GM19395 (cell line): ENCODE measurements at regions not wholly inside any gene's neighbourhood (a gene's known extent, or its start where the extent isn't known, plus 50 kb on each side); places are given as distances from the start of the nearest gene placed in this dataset.

ENCODE experiments used
- ATAC-seq: cut with Tn5 transposase; IDR thresholded peaks from one replicate; pipeline ENCODE4 v1.9.1; 2021; ENCODE audit warnings: mild to moderate bottlenecking, moderate library complexity; ENCODE audit not compliant: unreplicated experiment

DNA sequence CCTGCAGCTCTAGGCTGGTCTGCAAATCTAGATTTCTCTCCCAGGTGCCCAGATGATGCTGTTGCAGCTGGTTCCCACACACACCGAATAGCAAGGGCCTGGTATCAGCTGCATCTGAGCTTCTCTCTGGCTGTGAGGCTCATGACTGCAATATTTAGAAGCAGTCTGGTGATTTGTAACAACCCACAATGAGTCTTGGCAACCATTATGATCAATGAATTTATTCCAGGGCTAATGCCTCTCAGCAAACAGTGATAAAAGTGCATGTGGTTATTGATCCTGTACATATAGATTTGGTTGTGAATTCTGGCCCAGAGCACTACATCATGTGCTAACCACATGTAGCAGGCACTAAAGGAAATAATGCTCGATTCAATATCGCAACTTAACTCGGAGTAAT lies 114.3 kb downstream of the ASCL4 start:
- ATAC-seq, result no peak

DNA sequence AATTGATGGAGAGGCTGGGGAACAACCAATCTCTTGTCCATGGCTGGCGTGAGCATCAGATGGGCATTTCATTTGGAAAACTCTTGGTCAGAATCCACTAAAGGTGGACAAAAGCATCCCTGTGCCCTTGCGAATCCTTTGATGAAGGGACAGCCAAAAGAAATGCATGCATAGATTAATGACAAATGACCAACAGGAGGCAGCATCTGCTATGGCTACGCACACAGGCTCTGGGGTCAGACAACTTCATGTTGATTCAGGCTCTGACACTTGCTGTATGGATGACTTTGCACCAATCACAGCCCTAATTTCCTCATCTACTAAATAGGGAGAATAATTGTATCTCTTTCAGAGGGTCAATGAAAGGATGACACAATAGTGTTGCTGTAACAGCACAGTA lies 117.5 kb downstream of the ASCL4 start:
- no peak for ATAC-seq

DNA sequence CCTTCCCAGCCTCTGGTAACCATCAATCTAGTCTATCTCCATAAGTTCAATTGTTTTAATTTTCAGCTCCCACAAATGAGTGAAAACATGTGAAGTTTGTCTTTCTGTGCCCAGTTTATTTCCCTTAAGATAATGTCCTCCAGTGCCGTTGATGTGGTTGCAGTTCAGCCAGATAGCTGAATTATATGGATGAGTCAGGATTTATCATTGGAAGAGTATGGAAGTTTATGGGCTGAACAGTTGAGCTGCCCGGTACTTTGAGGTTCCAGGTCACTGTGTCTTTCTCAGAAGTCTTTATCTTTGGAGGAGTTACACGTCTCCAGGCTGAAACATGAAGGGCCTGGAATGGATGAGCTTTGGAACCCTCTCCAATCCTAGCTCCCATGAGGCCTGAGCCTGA lies 120.1 kb downstream of the ASCL4 start:
- ATAC-seq, result no peak

DNA sequence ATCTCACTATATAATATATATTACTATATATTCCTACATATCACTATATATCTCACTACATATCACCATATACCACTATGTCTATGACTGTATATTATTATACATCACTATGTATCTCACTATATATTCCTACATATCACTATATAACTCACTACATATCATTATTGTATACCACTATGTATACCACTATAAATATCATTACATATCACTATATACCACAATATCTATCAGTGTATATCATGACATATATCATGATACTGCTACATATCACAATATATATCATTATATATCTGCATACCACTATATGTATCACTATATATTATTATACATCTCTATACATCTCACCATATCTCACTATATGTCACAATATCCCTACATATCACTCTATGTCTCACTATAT lies 121.5 kb downstream of the ASCL4 start:
- ATAC-seq, result no peak

DNA sequence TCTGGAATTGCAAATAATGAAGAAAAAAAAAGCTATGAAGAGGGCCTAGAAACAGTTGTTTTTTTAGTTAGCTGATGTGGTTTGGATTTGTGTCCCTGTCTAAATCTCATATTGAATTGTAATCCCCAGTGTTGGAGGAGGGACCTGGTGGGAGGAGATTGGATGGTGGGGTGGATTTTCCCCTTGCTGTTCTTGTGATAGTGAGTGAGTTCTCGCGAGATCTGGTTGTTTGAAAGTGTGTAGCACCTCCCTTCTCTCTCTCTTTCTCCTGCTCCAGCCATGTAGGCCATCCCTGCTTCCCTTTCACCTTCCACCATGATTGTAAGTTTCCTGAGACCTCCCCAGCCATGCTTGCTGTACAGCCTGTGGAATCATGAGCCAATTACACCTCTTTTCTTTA lies 126.1 kb downstream of the ASCL4 start:
- no peak for ATAC-seq

DNA sequence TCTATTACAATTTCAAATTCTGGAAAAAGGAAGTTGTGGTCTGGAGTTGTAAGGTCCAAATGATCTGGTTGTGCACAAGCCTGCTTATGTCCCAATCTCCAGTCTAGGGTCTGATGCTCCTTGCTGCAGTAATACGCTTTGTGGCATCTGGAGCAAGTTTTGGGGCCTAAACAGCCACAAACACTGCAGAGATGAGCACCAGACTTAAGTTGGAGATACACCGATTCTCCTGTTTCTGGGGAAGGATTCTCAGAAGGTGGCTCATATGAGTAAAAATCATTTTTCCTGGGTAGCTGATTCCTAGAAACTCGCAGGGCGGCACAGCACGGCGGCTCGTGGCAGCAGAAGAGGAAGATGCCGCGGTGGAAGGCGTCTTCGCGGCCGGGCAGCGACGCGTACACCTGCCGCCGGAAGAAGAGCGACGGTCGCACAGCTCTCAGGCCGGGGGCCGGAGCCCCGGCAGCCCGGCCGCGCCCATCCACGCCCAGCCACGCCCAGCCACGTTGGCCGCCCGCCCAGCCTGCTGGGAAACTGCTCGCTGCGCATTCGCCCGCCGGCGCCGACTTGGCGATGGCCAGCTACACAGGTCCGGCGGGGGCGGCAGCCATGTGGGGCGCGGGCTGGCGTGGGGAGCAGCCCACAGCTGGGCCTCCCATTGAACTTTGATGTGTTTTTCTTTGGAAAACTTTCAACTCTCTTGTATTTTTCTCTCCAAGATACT lies 129.0 kb downstream of the ASCL4 start:
- peak; percentile 97 for ATAC-seq

DNA sequence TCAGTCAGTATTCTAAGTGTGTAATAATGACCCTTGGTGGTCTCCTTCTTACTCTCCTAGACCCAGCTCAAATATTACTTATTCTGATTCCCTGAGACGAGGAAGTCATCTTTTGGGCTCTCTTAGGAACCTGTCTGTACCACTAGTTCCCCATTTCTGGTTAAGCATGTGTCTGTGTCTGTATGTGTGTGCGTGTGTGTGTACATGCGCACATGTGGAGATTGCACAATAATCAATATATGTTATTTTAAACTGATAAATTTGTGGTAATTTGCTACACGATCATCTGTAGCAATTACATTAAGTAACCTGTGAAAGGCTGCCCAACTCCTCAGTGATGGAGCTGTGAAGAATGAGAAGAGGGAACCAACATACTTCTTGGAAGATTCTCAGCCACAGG lies 132.2 kb downstream of the ASCL4 start:
- ATAC-seq, result no peak

DNA sequence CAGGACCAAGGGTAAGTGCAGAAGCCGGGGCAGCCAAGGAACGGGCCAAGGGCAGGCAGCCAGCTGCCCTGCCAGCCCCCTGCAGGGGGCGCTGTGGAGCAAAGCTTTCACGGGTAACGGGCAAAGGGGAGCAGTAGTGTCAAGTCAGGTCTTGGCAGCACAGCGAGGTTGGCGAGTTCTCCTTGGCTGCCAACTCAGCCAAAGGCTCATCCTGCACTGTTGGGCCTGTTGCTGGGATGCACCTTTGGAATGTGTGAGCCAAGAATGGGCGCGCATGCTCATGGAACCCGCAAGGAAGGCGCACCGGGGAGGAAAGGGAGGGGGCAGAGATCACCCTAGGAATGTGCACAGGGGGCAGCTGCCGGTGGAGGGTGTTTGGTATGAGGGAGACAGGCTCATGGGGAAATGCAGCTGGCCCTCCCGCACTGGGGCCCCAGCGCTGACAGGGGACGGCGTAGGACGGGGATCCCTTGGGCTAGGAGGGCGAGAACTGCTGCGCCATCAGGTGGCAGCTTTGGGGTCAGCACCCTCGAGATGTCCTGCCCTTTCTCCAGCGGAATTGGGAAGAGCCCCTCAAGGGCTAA lies 138.0 kb downstream of the ASCL4 start:
- ATAC-seq, result peak; percentile 80

DNA sequence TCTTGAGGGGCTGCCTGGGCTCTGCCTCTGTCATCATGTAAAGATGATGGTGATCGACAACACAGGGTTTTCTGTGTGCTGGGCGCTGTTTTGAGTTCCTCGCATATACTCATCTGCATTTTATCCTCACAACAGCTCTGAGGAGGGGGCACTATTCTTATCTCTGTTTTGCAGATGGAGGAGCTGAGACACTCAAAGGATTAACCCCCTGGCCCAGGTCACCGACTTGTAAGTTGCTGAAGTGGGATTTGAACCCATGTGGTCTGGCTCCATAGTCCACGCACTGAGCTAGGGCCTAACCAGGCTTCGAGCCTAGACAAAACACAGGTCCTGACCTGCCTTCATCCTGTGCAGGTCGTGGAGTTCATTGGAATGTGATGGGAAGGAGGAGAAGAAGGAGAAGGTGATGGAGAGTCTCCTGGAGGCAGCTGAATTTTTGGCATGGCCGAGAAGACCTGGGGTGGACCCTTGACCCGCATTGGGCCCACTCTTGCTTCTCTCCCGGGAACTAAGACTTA lies 140.0 kb downstream of the ASCL4 start:
- no peak for ATAC-seq

DNA sequence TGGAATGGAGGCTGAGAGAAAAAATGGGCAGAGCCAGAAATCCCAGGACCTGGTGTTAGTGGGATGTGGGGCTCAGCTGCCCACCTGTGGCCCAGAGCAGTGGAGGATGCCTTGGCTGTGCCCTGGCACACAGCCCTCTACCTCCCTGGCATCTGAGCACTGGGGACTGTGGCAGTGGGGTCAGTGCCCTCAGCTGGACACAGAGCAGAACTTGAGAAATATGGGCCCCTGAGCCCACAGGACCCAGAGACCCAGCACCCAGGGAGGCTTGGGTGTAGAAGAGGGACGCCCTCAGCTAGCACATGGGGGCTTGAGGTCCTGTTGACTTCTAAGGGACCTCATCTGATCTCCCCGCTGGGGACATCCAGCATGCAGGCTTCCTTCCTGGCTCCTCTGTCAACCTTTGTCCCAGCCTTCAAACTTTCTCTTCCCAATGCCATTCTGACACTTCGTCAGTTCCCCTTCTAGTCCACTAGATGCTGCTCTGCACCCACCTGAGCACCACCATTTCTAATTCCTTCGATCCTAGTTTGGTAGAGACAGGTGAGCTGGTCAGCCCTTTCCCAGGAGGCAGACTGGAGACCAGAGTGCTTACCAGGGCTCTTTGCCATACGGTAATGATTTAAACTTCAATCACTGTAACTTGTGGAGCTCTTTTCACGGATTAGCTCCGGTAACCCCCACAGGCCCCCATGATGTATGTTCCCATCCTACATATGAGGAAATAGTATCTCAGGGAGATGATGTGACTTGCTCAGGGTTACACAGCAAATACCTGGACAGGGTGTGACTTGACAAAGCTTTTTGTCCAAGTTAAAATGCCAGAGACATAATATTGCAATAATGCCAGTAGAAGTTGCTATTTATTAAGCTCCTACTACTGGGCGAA lies 143.7 kb downstream of the ASCL4 start:
- no peak for ATAC-seq

DNA sequence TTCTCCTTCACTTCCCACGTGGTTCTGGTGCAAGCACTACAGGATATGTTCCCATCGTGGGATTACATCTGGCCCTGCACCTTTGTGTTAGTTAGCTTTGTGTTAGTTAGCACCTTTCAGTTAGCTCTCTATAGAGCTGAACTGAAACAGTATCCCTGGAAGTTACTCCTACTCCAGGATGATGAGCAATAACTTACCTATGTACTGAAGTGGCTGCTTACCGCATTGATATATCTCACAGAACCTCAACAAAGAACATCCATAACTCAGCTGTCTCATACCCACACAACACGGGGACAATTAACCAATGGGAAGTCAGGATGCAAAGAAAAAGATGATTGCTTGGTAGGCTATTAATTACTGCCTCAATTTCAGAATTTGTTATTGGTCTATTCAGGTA lies 146.6 kb downstream of the ASCL4 start:
- no peak for ATAC-seq

DNA sequence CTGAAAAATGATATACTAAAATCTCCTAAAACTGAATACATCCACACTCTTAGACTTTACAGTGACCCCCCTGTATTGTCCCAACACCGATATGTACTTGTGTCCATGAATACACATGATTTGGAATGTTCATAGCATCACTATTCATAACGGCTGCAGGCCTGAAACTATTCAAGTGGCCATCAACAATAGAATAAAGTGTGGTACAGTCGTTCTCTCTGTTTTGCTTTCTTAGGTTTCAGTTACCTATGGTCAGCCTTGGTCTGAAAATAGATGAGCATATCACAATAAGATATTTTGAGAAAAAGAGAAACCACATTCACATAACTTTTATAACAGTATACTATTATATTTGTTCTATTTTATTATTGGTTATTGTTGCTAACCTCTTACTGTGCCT lies 150.6 kb downstream of the ASCL4 start:
- ATAC-seq, result no peak

DNA sequence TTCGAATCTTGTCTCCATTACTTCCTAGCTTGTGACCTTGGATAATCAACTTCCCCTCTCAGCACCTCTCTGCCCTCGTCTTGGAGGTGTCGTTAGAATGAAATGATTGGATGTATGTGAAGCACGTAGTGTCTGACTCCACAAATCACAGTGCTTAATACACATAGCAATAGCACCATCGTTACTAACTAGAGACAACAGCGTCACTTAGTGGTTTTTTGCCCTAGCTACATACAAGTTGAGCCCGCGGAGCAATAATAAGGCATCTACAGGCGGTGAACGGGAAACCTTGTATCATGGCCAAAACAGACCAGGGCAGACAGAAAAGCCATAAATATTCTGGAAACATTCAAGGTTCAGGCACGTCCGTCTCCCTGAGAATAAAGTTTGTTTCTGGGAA lies 154.9 kb downstream of the ASCL4 start:
- ATAC-seq, result no peak

DNA sequence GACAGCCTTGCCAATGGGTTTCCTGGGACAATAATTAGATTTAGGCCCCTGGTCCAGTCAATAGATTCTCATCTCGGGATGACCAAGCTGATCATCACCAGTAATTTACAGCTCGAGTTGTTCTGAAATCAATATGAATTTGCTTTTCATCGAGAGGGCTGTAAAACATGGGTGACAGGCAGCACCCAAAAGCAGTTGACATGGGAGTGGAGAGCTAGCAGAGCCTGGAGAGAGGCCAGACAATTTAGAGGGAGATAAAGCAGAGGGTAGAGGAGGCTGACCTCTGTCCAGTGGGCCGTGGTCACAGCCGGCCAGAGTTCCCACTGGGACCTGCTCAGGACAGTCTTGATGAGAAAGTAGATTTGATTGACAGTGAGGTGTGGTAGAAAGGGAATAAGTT lies 157.3 kb downstream of the ASCL4 start:
- no peak for ATAC-seq

DNA sequence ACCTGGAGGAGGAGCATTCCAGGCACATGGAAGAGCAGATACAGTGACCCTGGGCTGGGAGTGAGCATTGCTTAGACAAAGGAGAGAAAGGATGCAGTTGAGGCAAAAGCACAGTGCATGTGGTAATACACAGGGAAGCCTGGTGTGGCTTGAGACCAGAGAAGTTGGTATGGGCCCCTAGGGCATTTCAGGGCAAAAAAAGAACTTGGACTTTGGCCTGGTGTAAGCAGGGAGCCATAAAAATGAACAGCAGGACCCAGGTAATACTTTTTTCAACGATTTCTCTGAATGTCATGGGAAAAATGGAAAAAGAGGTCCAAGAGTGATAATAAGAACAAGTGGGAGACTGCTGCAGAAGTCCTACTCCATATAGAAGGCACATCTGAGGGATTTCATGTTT lies 163.9 kb downstream of the ASCL4 start:
- no peak for ATAC-seq

DNA sequence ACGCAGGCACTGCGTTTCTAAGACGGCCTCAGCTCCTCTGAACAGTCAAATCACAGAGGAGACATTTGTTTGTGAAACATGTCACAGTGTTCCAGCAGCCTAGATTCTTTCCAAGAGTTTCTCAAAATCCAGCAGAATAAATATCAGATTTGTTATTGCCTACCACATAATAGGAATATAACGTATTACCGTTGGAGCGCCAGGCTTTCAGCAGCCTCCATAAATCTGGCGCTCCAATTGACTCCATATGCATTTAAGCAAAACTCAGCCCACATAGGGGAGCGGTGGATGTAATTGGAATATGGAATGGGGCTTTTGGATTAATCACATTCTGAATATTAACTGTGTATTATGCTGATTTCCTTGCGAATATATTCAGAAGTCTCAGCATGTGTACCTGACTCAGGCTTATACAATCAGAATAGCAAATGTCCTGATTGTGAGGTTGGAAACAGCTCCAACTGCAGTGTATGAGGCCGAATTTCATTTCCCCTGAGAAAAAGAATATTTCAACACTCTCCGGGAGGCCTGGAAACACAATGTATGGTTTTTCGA lies 174.0 kb downstream of the ASCL4 start:
- no peak for ATAC-seq

DNA sequence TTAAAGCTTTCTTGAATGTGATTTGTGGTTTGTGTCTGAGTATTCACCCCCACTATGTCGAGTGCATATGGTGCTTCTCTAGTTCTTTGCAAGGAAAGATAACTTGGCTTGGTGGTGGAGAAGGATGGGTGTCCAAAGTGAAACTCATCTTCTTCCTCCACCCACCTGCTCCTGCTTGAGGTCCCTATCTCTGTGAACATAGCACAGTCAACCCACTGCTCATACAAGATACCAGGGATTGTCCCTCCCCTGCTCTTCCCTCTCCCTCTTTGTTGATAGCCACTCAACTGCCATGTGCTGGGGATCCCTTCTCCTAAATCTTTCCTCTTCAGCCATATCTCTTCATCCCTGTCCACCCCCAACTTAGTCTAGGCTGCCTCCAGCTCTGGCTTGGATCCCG lies 176.5 kb downstream of the ASCL4 start:
- no peak for ATAC-seq

DNA sequence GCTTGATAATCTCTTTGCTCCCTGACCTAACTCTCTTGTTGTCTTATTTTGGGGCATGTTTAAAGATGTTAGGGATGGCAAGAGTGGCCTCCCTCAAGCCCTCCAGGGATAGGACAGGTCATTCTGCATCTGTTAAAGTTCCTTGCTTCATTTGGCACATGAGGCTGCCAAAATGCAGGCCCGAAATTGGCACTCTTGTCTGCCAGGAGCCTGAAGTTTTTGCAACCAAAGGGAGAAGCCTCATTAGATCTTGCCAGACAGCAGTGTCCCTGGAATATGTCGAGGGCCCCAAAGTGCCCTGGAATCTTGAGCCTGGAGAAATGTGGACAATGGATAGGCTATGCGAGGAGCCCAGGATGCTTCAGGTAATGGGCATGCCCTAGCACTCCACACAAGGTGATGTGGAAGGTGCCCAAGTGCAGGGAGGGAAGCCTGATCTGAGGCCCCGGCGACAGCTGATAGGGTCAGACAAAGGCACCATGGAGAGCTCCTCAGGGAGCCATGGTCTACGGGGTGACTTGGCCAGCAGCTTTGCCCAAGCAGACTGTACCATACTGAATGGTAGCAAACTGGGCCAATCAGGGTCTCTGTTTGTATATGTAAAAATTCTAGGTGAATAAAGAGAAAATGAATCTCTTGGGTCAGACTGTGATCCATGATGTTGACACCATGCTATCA lies 173.0 kb upstream of the WSCD2 start:
- ATAC-seq, result no peak

DNA sequence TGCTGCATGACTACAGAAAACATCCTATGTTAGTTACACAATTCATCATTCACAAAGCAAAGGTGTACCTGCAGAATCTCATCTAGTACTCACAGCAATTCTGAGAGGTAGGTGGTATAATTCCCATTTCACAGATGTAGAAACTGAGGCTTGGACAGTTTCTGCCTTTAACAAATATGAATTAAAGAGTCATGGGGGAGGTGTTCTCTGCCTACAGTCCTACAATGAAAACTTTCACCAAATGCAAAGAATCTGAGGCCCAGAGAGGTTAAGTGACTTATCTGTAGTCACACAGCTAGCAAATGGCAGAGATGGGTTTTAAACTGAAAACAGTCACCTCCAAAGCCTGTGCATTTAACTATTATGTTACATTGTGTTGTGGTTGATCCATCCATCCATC lies 171.6 kb upstream of the WSCD2 start:
- ATAC-seq, result no peak

DNA sequence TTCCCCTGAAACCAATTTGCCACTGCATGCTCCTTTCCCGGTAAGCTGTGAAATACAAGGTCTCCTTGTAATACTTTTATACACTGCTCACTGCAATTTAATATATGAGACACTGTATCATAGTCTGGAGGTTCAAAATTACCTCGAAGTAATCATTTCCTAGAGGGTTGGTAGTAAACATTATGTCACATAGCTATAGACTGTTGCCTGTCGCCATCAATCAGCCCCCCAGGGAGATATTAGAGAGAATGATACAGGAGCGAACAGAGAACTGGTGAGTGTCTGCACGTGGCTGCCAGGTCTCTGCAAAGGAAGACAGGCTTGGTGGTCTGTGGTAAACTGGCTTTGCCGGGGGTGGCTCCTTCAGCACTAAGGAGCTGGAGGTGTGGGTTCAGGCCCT lies 165.5 kb upstream of the WSCD2 start:
- ATAC-seq, result no peak

DNA sequence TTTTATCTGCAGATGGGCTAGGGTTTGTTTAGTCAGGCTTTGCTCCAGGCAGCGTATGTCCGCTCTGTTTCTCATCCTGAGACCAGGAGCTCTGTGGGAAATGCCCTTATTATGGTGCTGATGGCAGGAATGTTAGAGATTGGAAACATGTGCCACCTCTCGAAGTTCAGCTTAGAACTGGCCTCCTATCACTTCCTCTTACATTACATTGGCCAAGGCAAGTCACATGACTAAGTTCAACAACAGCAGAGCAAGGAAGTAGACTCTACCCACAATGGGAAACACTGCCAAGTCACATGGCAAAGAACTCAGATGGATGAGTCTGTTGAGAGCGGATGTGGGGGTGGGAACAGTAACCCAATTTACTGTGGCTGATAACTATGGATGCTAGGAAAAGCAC lies 161.9 kb upstream of the WSCD2 start:
- no peak for ATAC-seq
